GM18873 (cell line): ENCODE measurements at regions not wholly inside any gene's neighbourhood (a gene's known extent, or its start where the extent isn't known, plus 50 kb on each side); places are given as distances from the start of the nearest gene placed in this dataset.

Source experiments
- ATAC-seq: cut with Tn5 transposase; IDR thresholded peaks from one replicate; pipeline ENCODE4 v1.9.1; 2021; ENCODE audit warnings: mild to moderate bottlenecking, moderate library complexity, moderate number of reproducible peaks; ENCODE audit not compliant: unreplicated experiment, low FRiP score

DNA sequence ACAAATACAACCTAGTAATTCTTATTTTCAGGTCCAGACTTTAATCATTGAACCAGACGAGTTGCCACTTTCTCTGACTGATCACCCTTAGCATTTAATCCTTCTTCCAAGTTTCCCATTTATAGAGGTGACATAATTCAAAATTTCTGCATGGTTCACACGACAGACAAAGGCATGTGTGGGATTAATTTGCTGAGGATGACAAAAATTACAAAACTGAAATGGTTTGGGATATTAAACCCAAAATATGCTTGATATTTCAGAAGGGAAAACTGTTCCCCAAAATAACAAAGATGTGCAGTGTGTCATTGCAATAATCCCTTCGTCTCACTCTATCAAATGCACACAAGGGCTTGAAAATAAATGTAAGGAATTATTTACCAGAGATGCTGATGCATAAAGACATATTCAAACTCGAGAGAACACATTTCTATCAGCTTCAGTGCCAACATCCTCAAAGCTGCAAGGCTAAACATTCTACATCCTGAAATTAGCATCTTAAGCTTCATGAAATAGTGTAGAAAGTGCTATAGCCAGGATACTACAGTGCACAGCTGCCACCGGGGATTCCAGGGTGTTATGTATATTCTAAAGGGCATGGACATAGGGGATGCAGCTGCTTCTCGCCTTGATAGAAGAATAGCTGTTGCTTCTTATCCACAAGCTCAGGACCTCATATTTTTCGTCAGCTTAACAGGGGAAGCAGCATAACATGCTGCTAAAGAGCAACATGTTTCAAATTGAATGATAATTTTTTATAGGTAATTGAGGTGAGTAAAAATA, 198.7 kb upstream of the SLITRK1 start:
- no peak for ATAC-seq

DNA sequence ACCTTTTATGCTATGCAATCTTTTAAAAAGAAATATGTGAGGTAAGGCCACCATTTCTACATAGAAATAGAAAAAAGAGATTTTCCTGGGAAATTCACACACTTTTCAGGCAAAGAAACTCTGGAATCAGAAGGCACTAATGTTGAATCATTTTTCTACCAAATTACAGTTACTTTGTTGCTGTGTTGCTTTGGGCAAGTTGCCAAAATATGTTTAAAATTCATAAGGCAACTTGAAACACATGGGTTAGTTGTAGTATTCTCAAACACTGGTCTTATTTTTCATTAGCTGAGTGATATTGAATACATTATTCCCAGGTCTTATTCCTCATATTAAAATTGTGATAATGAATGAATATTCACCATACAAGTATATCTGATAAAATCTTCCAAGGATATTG, 195.0 kb upstream of the SLITRK1 start:
- no peak for ATAC-seq

DNA sequence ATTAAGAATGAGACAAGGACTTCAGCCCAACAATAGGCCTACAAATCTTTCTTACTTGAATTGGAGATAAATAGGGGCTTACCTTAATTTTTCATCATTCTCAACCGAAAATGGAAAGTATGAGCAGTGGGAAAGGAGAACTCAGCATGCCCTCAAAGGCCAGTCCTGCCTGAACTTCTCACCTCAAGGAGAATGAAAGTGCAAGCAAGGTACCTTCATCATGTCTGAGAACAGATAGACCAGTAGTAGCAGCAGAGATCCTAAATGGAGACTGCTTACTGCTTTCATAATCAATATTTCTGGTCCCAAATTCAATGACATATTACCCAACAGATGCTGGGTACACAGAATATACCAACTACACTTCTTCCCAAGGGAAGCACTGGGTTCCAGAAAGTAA, 194.0 kb upstream of the SLITRK1 start:
- ATAC-seq: no peak

DNA sequence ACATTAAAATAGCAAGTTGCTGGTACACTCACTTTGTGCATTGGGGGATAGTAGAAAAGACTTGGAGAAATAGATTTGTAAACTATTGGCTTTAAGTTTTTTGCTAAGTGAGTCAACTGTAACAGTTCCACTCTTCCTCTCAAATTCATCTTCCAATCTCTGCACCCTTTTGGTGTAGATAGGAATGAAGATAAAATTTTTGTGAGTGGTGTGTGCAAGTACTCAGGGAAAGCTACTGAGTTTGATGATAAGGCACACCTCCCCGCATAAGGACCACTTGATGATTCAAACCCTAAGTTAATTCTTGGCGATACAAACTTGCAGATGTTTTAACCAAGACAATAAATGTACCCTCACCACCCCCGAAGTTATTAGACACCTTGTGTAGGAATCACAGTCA, 168.3 kb upstream of the SLITRK1 start:
- ATAC-seq: no peak

DNA sequence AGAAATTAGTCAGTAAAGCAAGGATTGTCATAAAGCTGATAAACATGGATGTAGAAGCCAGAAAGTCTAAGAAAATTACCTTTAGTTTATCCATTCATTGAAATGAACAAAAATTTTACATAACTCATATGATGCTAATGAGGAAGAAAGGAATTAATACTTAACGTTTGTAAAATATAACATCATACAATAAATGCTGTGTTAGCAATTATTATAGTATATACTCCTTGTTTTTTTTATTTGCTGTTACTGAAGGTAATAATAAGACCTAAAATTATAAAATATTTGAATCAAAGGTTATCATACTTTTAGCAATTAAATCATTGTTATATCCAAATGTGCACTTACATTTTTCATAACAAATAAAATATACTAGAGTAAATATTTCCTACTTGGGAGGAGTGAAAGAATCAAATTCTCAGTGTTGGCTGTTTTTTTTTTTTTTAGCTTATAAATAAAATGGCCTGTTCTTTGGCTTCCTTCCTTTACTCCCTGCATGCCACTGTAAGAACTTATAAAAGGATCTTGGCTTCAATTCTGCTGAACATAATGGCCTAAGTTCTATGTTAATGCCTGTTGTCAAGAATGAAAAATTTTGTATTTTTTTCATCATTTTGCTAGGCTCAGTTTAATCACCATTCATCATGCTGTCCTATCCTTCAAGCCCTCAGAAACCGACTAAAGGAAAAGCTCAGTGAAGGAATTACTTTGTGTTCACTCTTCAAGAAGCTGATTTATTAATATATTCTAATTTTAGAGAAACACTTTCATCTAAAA, 167.4 kb upstream of the SLITRK1 start:
- no peak for ATAC-seq

DNA sequence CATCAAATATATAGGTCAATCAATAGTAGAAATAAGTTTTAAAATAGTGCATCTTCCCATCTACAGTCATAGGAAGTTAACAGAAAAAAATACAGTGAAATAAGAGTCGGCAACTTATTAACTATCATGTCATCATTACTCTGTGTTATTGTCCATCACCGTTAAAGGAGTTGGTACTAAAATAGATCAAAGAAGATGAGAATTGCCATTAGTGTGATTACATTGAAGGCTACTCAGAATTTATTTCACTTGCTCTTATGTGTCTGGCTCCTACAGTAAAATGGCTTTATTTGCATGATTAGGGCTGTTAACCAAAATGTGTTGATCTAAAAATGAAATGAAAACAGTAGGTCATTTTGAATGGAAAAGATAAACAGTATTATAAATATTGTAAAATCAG, 162.5 kb upstream of the SLITRK1 start:
- ATAC-seq: no peak

DNA sequence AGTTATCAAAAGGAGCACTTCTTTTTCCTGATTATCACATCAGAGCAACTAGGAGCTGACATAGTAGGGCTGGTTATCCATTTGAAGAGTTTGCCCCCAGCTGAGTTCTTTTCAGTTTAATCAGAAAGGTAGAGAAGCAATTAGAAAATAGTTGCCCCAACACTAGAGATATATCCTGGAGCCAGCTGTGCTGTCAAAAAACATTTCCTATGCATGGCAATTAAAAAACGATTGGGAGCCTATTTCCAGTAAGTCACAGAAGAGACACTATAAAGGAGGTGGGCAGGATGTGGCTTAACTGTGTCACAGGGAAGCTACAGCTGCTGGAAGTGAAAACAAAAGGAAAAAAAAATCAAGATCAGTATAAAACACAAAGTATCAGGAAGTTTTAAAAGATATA, 155.7 kb upstream of the SLITRK1 start:
- ATAC-seq: no peak

DNA sequence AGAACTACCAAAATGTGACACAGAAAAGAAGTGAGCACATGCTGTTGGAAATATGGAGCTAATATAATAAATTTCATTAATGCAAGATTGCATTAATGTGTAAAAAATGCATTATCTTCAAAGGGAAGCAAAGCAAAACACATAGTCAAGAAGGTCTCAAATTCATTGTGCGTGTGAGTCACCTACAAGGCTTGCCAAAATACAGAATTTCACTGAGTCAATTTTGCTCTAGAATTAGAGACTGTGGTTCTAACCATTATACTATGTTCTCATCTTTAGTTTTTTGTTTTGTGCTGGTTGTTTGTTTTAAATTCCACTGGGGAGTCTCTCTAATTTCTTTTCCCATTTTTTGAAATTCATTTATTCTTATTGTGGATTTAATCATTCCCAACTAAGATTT, 149.8 kb upstream of the SLITRK1 start:
- ATAC-seq: no peak

DNA sequence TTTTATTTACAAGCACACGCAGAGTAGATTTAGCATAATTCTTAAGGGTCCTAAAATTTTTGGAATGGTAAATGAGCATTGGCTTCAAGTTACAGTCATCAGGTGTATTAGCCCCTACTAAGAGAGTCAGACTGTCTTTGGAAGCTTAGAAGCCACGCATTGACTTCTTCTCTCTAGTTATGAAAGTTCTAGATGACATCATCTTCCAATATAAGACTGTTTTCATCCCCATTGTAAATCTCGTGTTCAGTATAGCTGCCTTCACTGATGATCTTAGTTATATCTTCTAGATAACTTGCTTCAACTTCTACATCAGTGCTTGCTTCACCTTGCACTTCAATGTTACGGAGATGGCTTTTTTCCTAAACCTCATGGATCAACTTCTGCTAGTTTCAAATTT, 148.8 kb upstream of the SLITRK1 start:
- no peak for ATAC-seq

DNA sequence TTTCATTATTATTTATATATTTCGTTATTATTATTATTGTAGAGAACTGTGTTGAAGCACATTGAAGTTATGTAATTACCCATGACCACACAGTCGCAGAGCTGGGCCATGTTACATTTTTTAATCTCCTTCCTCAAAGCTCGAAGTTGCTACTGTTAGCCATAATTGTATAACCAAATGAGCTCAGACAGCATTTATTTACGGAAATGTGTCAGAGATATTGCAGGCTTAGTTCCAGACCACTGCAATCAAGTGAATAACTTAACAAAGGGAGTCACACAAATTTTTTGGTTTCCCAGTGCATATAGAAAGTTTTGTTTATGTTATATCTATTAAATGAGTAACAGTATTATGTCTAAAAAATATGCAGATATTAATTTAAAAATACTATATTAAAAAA, 147.1 kb upstream of the SLITRK1 start:
- no peak for ATAC-seq

DNA sequence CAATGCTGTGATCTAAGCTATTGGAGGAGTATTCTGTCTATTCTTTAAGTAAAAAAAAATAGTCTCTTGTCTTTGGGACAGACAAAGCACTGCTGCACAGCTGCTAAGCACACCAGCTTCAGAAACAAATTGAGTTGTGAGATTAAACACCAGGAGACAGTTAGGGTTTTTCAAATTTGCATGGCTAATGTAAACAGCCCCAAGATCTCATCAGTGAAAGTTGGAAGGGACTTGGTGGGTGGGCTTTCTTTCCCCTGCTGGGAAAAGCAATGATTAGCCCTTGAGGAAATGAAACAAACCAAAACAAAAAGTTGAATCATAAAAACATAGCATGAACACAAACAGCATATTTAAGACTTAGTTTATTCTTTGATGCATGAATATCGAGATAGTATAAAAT, 143.6 kb upstream of the SLITRK1 start:
- no peak for ATAC-seq

DNA sequence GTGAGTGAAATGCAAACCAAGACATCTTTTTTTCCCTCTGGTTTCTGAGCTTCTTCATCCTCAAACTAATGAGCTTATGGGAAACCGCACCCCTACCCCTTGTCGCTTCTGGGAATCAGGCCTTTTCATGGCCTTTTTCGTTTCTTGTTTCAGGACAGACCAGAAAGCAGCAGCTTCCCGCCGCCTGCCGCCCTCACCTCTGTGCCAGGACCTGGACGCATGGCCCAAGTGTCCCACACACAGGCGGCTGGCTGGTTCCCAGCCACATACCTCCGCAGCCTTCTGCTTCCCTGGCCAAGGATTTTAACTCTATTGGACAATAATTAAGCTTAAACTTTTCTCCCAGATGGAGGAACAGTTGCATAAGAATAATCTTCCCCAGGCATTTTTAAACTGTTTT, 114.1 kb upstream of the SLITRK1 start:
- no peak for ATAC-seq

DNA sequence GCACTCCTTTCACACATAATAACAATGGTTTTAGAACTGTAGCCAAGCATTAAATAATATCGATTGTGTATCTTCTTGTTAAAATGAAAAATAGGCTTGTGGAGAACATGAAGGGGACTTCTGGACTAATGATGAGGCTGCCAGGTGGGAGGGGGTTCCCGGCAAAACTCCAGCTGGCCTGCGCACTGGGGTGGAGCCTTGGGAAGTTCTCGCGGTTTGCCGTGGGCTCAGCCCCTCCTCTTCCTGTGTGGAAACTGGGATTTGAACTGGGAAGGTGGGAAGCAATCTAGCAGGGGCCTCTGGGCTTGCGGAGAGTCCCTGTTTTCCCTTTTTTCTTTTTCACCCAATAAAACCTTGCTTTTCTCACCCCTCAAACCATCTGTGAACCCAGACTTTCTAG, 113.7 kb upstream of the SLITRK1 start:
- no peak for ATAC-seq

DNA sequence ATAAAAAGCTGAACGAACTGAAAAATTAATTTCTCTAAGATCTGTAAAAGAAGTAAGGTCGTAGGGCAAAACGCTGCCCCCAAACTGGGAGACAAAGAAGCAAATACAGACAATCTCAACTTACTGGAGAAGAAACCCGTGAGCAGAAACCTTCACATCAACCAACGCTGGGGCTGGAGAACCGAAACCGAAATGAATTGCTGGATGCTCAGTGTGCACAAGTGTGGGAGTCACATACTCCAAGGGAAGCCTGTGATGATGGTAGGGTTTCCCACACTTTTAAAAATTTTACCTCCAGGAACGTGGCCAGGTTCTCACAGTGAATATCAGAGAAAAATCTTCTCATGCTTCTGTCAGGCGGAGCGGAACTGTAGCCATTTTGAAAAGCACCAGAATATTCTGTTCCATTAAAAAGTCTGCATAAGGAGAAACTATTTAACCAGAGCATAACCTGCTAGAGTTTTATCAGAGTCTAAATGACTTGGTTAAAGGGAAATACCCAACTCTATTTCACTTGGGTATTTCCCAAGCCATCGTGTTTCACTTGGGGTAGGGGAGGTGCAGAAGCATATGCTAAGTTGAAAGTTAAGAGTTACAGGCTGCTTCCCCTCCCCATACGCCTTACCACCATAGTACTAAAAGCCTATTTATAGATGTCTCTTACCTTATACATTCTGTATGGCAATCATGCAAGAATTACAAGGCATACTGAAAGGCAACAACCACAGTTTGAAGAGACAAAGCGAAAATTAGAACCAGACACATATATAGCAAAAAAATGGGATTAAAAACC, 110.5 kb upstream of the SLITRK1 start:
- ATAC-seq: no peak

DNA sequence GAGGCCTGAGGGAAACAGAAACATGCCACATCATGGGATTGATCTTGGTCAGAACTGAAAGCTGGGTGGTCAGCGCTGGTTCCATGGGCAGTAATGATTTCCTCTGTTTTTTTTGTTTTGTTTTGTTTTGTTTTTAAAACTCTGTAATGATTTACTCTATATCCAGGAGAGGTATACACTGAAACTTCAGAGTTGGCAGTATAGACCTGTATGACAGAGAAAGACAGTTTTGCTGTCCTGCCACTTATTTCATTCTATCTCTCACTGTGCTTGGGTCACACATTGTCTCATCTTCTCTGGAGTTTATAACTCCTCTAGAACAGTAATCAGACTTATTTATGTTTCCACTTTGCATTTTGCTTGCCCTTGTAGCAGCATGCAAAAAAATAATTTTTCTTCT, 105.1 kb upstream of the SLITRK1 start:
- ATAC-seq: no peak

DNA sequence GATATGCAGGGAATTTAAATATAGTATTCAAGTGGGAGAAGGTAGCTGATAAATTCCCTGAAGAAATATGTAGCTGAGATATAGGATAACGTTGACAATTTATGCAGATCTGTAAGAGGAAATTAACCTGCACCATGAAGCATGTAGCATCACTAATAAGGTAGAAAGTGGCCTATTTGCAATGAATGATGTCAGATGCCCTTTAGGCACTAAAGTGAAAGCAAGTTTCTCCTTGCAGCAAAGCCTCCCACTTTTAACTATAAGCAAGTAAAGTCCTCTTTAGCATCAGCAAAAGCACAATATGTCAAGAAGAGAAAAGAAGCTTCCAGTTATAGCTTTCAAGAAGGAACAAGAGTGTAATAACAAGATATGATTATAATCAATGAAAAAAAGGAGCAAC, 102.5 kb upstream of the SLITRK1 start:
- no peak for ATAC-seq

DNA sequence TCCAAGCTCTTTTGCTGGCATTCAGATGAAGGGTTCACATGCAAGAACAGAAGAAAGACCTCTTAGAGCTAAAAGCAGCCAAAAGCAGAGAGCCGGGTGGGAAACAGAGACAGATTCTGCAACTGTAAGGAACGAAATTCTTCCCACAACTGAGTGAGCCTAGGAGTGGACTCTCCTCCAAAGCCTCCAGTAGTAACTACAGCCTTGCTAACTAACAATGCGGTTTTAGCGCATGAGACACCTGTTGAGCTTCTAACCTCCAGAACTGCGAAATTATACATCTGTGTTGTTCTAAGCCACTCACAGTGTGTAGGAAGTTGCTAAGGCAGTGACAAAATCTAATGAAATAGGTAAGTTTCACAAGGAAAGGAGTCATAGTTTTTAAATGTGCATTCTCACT, 98.1 kb upstream of the SLITRK1 start:
- ATAC-seq: no peak

DNA sequence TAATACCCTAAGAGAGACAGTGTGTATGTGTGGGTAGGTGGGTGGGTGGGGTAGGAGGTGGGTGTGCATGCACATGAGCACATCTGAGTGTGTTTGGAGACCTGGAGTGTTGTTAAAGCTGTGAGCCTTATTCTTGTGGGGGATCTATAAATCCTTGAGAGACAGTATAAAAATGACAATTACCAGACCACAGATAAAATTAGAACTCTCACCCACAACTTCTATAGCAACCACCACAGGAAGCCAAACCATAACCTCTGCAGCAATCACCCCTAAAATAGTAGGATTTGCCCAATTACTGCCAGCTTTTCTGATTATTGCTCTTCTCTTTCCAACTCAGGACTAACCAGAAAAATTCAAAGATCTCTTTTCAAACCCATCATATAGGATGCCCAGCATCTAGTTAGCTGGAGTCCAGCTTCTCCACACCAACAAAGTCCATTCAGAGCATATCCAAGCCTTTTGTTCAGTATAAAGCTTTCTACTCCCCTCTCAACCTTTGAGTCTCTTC, 93.4 kb upstream of the SLITRK1 start:
- no peak for ATAC-seq

DNA sequence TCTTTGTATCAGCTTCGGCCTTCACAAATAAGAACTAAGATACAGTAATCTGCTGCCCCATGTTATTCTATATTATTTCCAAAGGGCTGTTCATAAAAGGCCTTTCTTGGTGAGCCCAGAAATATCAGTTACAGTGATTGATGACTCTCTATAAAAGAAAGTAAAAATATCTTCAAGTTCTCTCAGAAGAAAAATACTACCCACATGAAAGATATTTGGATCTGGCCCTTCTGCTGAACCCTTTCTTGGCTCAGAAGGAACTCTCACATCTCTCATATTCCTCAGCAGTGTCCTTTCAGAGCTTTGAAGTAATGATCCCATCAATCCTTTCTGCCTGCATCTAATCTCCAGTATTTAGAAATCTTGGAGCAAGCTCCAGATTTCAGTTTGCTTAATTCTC, 76.3 kb upstream of the SLITRK1 start:
- ATAC-seq: no peak

DNA sequence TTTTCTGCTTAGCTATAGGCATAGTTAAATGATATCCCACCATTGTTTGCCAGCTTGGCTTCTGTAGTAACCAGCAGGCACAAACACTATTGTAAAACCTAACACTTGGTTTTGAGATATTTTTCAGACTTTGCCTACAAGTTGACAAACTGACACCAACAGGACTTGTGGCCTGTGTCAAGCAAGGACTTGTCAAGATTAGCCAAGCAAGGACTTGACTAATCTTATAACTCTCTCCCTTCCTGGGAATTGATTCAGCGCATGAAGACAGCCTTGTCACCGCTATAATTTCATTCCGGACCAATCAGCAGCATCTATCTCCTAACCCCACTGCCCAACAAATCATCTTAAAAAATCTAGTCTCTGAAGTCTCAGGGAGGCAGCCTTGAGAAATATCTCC, 72.7 kb upstream of the SLITRK1 start:
- no peak for ATAC-seq

DNA sequence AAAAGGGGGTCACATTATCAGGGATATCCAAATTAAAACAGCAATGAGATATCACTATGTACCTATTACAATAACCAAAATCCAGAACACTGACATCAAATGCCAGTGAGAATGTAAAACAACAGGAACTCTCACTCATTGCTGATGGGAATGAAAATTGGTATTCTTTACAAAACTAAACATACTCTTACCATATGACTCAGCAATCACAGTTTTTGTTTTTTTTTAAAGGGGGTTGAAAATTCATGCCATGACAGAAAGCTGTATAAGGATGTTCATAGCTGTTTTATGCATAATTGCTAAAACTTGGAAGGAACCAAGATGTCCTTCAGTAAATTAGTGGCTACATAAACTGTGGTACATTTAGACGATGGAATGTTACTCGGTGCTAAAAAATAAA, 71.6 kb upstream of the SLITRK1 start:
- ATAC-seq: no peak
